ENCODE measurements at regions not wholly inside any gene's neighbourhood (a gene's known extent, or its start where the extent isn't known, plus 50 kb on each side); places are given as distances from the start of the nearest gene placed in this dataset.

- TF ChIP-seq SNAI2 (CRISPR knock-in tag; IDR thresholded peaks at IDR 0.05) (no peak), RARB (CRISPR knock-in tag; IDR thresholded peaks at IDR 0.05) (no peak), ZNF70 (CRISPR knock-in tag; IDR thresholded peaks at IDR 0.05) (no peak), BACH2 (CRISPR knock-in tag; IDR thresholded peaks at IDR 0.05; ENCODE audit: borderline replicate concordance) (no peak), PATZ1 (CRISPR knock-in tag; IDR thresholded peaks at IDR 0.05; ENCODE audit: borderline replicate concordance) (no peak), TOX (CRISPR knock-in tag; IDR thresholded peaks at IDR 0.05; ENCODE audit: borderline replicate concordance) (no peak), ISL1 (CRISPR knock-in tag; IDR thresholded peaks at IDR 0.05) (no peak), ZNF8 (CRISPR knock-in tag; IDR thresholded peaks at IDR 0.05) (no peak), ZFP30 (CRISPR knock-in tag; IDR thresholded peaks at IDR 0.05) (no peak), CSDC2 (CRISPR knock-in tag; IDR thresholded peaks at IDR 0.05) (no peak), GLIS3 (CRISPR knock-in tag; IDR thresholded peaks at IDR 0.05) (no peak), CSRNP3 (CRISPR knock-in tag; IDR thresholded peaks at IDR 0.05) (no peak), ZC3H10 (CRISPR knock-in tag; IDR thresholded peaks at IDR 0.05) (no peak), ZFP3 (CRISPR knock-in tag; IDR thresholded peaks at IDR 0.05) (no peak)
Observed at GRCh38 chr5:135729321-135729786, 105.1 kb upstream of the SLC25A48 start.

Data from SK-N-SH treated with all-trans-retinoic acid at 6 μM for 48 hours (cell line).